NCI-H446 (cell line): ENCODE measurements at regions not wholly inside any gene's neighbourhood (a gene's known extent, or its start where the extent isn't known, plus 50 kb on each side); places are given as distances from the start of the nearest gene placed in this dataset.

ENCODE experiments used
- DNase-seq, 2 experiments: peaks; one replicate each; lab custom pipeline; 2025; lab: John Stamatoyannopoulos, UW

GRCh38 chr9:1757186-1757585, 258.0 kb upstream of the SMARCA2 start:
- DNase-seq, result no peak

DNA sequence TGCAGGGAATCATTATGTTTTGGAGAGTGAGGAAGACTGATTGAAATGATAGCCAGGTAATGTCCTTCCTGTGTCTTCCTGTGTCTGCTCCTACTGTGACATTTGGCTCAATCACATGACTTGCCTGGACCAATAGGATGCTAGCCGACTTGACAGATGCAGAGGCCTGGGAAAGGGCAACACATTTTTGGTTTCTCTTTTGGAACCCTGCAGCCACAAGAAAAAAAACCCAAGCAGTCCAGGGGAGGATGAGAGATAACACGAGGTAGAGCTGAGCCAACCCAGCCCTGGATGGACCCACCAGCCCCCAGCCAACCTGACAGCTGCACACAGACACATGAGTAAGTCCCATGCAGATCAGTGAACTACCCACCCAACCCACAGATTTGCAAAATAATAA, 256.1 kb upstream of the SMARCA2 start:
- no peak for DNase-seq

DNA sequence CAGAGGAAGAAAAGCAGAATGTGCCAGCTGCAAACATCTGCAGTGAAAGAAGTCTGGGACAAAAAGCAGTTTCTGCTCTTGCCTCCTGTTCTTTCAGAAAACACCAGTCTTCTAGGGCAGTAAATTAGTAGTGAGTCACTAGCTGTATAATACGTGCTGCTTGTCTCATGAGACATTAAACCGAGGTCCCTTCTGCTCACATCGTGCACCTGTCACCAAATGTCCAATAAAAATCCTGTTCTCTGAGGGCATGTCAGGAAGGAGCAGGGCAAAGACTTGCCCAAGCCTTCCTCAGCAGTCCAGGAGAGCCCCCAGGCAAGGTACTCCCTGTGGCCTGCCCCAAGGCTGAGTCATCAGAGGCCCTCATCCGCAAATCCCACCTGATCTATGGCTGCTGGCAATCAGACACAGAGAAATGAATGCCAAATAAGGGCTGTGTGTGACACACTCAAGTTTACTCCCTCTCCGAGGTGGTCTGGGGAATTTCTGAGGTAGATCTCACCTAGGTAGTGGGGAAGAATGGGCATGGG, 255.3 kb upstream of the SMARCA2 start:
- DNase-seq, result no peak

GRCh38 chr9:1761807-1762206, 253.3 kb upstream of the SMARCA2 start:
- no peak for DNase-seq

GRCh38 chr9:1766042-1766441, 249.1 kb upstream of the SMARCA2 start:
- no peak for DNase-seq

DNA sequence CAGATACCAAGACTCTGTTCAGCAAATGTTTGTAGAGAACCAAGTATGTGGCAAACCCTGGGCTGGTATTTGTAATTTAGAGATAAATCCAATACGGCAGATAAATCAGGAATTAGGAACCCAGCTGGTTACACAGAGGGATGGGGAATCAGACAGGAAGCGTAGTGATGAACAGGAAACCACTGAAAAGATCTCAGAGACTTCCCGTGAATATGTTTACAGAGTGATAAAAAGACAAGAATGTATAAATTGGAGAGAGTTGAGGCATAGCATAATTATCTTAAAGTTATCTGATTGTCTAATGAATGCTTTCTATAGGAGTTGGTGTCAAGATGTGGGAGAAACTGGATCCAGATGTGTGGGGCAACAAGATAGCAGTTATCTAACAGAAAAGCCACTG, 246.6 kb upstream of the SMARCA2 start:
- DNase-seq, result no peak

DNA sequence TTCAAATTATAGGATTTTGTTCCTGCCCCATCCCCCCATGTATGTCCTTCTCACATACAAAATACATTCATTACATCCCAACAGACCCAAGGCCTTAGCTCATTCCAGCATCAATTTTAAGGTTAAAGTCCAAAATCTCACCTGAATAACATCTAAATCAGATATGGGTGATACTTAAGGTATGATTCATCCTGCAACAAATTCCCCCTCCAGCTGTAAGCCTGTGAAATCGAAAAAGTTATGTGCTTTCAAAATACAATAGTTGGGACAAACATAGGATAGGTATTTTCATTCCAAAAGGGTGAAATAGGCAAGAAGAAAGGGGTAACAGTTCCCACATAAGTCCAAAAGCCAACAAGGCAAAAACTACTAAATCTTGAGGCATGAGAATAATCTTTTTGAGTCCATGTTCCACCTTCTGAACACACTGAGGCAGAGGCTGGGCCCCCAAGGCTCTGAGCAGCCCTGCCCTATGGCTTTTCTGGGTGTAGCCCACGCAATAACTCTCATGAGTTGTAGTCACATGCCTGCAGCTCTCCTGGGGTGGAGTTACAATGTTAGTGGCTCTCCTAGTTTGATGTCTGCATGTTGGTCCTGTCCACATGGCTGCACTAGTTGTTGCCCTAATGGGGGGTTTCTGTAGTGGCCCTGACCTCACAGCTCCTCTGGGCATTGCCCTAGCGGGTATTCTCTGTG, 243.9 kb upstream of the SMARCA2 start:
- no peak for DNase-seq

- no peak for DNase-seq
Measured at GRCh38 chr9:1775230-1775629, 239.9 kb upstream of the SMARCA2 start.

DNA sequence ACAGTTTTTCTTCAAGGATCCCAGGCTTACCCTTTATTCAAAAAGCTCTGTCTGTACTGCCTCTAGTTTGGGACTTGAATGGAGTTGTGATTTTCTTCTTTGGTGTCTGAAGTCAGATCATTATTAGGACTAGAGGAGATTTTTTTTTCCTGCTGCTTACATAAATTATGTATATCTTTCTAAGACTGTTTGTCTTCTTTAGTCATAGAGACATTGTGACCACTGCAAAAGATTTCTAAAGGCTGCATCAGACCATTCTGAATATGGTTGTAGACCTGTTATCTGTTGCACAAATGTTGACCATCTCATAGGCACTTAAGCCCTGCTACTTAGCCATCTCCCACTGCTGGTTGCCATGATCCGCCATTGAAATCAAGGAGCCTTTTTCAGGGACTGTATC, 238.5 kb upstream of the SMARCA2 start:
- DNase-seq, result no peak

- DNase-seq, result no peak
Measured at GRCh38 chr9:1791191-1791590, 224.0 kb upstream of the SMARCA2 start.

- peak; percentile 41 to 79 for DNase-seq
Measured at GRCh38 chr9:1794547-1795270, 220.4 kb upstream of the SMARCA2 start.

DNA sequence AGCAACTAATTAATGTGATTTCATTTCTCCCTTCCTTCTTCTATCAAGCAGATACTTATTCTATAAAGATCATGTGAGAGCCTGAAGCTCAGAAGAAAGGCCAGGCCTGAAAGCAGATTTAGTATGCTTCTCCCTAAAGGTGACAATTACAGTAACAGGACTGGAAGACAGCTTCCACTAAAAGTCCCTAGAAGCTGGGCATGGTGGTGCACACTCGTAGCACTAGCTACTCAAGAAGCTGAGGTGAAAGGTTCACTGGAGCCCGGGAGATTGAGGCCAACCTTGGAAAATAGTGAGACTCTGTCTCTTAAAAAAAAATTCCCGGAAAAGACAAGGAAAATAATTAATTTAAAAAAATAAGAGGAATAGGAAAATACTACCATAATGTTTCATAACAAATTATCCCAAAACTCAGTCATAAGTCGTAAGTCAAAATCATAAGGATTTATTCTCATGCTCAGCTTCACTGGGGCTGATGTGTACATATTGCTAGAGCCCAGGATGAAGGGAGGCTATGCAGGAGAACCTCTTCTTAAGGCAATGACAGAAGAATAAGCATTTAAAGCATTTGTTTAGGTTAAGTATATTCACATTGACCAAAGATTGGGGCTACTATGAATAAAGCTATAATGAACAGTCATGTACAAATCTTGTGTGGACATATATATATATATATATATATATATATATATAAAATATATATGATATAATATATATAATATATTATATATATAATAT, 210.8 kb upstream of the SMARCA2 start:
- no peak for DNase-seq

DNA sequence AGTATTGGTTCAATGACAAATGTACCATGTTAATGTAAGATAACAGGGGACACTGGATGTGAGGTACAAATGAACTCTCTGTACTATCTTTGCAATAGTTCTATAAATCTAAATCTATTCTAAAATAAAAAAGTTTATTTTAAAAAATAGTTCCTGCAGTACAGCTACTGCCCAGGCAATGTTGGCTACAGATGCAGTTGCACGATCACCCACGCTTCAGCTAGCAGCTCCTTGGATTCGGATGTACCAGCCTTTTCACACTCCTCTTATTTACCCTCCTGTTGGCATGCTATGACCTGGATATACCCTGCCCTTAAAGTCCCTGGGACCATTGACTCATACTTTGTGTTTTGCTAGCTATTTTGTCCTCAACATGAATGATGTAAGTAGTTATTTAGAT, 185.4 kb upstream of the SMARCA2 start:
- DNase-seq, result no peak

- no peak for DNase-seq
Measured at GRCh38 chr9:1832960-1833359, 182.2 kb upstream of the SMARCA2 start.

- DNase-seq, result peak; percentile 77 to 82
Measured at GRCh38 chr9:1837453-1838084, 177.6 kb upstream of the SMARCA2 start.

GRCh38 chr9:1839909-1840308, 175.2 kb upstream of the SMARCA2 start:
- DNase-seq, result no peak

DNA sequence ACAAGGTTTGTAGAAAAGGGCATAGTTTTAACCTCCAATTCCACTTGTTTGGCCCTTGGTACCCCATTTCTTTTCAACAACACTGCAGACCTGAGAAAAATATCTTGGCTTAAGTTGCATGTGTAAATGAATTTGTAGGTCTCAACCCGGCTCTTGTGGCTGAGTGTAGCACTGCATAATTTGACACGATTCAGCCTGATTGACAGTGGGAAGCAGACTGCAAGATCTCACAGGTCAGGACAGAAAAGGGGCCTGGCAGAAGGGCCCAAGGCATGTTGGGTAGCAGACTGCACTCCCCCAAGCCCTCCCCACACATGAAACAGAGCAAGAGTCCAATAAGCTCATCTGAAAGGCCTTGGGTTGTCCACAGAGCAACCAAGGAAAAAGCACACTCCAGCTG, 169.7 kb upstream of the SMARCA2 start:
- DNase-seq, result no peak

DNA sequence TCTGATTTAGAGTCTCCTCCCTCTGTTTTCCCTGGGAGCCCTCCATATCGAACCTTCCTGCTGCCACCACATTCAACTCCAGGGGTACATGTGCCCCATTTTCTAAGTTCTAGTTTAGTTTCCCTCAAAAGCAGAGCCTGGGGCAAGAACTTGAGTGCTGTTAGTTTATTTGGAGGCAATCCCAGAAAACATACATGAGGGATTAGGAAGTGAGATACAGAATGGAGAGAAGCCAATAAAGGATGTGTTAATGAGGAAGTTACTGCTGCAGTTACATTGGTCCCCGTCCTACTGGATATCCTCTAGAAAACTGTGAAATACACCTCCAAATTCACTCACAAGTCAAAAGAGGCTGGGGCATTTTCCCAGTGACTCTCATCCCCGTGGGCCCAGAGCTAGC, 159.4 kb upstream of the SMARCA2 start:
- DNase-seq, result no peak

GRCh38 chr9:1857808-1858207, 157.3 kb upstream of the SMARCA2 start:
- DNase-seq, result no peak

GRCh38 chr9:1869843-1870242, 145.3 kb upstream of the SMARCA2 start:
- DNase-seq, result peak; percentile 39 to 62

- DNase-seq, result no peak
Measured at GRCh38 chr9:1870915-1871314, 144.2 kb upstream of the SMARCA2 start.
